ENCODE measurements at regions not wholly inside any gene's neighbourhood (a gene's known extent, or its start where the extent isn't known, plus 50 kb on each side); places are given as distances from the start of the nearest gene placed in this dataset.
"Not testable (repeated sequence)": the region's sequence is repeated elsewhere in the genome, so short reads cannot be mapped to it uniquely, and the experiment has no call there.

DNA sequence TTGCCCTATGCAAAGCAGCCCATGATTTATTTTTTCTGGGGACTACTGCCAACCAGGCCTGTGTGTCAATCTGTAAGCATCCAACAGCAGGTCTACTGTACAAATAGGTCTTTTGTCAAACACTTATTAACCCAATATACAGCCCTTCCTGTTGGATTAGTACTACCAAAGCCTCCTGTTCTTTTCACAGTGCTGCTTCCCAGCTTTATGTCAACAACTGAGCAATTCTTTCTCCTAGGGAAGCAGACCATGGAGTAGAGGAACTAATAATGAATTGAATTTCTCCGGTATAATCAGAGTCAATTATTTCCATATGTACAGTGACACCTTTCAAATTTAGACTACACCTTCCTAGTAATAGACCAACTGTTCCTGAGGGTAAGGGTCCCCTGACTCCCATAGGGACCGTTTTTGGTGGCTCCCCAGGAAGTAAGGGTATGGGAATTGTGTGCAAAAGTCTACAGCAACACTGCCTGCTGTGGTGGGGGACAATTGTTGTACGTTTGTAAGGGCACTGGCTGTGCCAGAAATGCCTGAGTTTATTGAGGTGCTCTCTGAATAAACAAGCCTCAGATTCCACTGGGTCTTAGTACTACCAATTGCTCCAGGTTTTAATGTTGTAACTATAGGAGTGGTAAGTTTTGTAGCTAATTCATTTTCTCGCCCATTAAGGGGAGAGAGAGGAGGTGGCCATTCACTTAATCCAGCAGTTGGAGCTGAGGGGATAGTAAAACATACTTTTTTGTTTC, 286.1 kb upstream of the MTPN start:
- DNase-seq (ENCODE audit: low read depth, low spot score); H3K9me3 ChIP-seq (ENCODE audit: control insufficient read depth, insufficient read depth, low read depth, low read length); H3K4me3 ChIP-seq (ENCODE audit: low read depth in 2 of 2, low read length in 2 of 2); BruUV-seq (replicated peaks); POLR2A ChIA-PET; ATAC-seq; H3K36me3 ChIP-seq (ENCODE audit: control insufficient read depth, insufficient read depth, low read length); H3K27me3 ChIP-seq (ENCODE audit: control insufficient read depth, insufficient read depth, low read length); H3K27ac ChIP-seq (ENCODE audit: low read length); H3K4me1 ChIP-seq (ENCODE audit: control insufficient read depth, insufficient read depth, low read length); in situ Hi-C loops (cut with HindIII; ENCODE audit: low pct_unique_long_range_greater_than_20kb, low sequenced_read_pairs); CTCF ChIA-PET; intact Hi-C loops (cut with micrococcal nuclease; ENCODE audit: unreplicated experiment): not testable (repeated sequence)

- DNase-seq (ENCODE audit: low read depth, low spot score); H3K9me3 ChIP-seq (ENCODE audit: control insufficient read depth, insufficient read depth, low read depth, low read length); in situ Hi-C loops (cut with HindIII; ENCODE audit: low pct_unique_long_range_greater_than_20kb, low sequenced_read_pairs); BruUV-seq (replicated peaks); H3K36me3 ChIP-seq (ENCODE audit: control insufficient read depth, insufficient read depth, low read length); H3K27ac ChIP-seq (ENCODE audit: low read length); CTCF ChIA-PET; intact Hi-C loops (cut with micrococcal nuclease; ENCODE audit: unreplicated experiment); H3K4me1 ChIP-seq (ENCODE audit: control insufficient read depth, insufficient read depth, low read length); H3K27me3 ChIP-seq (ENCODE audit: control insufficient read depth, insufficient read depth, low read length); ATAC-seq; H3K4me3 ChIP-seq (ENCODE audit: low read depth in 2 of 2, low read length in 2 of 2); POLR2A ChIA-PET: not testable (repeated sequence)
Measured at GRCh38 chr7:136260591-136260990, 283.4 kb upstream of the MTPN start.

DNA sequence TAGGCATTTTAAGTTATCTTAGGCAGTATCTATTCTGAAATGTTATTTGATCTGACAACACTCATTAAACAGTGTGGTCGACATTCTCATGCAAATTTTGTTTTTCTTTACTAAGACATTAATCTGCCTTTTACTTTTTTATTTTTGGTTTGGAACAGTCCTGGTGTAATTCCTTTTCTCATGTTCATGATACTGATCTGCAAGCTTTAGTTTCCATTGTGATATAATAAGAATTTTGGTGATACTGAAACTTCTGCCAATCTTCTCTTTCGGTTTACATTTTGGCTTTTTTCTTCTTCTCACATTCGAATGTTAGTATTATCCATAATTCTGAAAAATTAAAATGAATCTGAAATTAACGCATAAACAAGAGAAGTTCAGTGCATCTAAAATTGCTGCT, 281.9 kb upstream of the MTPN start:
- DNase-seq (ENCODE audit: low read depth, low spot score) (no peak), ATAC-seq (no peak)
- ChIA-PET CTCF (no interaction called here), POLR2A (no interaction called here)
- no peaks in the 10 kb centered on the region for H3K9me3 ChIP-seq (ENCODE audit: control insufficient read depth, insufficient read depth, low read depth, low read length)
- H3K4me1 ChIP-seq (ENCODE audit: control insufficient read depth, insufficient read depth, low read length) = no peaks in the 10 kb centered on the region
- H3K27me3 ChIP-seq (ENCODE audit: control insufficient read depth, insufficient read depth, low read length) = no peaks in the 10 kb centered on the region
- H3K4me3 ChIP-seq (ENCODE audit: low read depth in 2 of 2, low read length in 2 of 2) = no peak overlapping the region
- H3K36me3 ChIP-seq (ENCODE audit: control insufficient read depth, insufficient read depth, low read length) = no peaks in the 10 kb centered on the region
- in situ Hi-C loops (cut with HindIII; ENCODE audit: low pct_unique_long_range_greater_than_20kb, low sequenced_read_pairs) (no loop called here), intact Hi-C loops (cut with micrococcal nuclease; ENCODE audit: unreplicated experiment) (no loop called here)
- TF ChIP-seq POLR2AphosphoS5 (IDR thresholded peaks at IDR 0.05; ENCODE audit: low read depth, low read length) (no peak), SIN3A (IDR thresholded peaks at IDR 0.05; ENCODE audit: borderline replicate concordance, insufficient read depth, low read depth, low read length) (no peak), TCF7L2 (IDR thresholded peaks at IDR 0.05; ENCODE audit: low read depth, low read length) (no peak)
- TF ChIP-seq, protein P1, sequence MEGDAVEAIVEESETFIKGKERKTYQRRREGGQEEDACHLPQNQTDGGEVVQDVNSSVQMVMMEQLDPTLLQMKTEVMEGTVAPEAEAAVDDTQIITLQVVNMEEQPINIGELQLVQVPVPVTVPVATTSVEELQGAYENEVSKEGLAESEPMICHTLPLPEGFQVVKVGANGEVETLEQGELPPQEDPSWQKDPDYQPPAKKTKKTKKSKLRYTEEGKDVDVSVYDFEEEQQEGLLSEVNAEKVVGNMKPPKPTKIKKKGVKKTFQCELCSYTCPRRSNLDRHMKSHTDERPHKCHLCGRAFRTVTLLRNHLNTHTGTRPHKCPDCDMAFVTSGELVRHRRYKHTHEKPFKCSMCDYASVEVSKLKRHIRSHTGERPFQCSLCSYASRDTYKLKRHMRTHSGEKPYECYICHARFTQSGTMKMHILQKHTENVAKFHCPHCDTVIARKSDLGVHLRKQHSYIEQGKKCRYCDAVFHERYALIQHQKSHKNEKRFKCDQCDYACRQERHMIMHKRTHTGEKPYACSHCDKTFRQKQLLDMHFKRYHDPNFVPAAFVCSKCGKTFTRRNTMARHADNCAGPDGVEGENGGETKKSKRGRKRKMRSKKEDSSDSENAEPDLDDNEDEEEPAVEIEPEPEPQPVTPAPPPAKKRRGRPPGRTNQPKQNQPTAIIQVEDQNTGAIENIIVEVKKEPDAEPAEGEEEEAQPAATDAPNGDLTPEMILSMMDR (IDR thresholded peaks at IDR 0.05) = no peak
- H3K27ac ChIP-seq (ENCODE audit: low read length) = no peak overlapping the region
- no TSS peak for BruUV-seq (replicated peaks)

- POLR2A ChIA-PET = interaction anchor here (0.6 kb wide), 1 partner anchor 555 kb away, joined by 5 read pairs; no protein-coding TSS in a partner anchor
- H3K4me3 ChIP-seq (ENCODE audit: low read depth in 2 of 2, low read length in 2 of 2) = no peak overlapping the region
- no peaks in the 10 kb centered on the region for H3K9me3 ChIP-seq (ENCODE audit: control insufficient read depth, insufficient read depth, low read depth, low read length)
- no TSS peak for BruUV-seq (replicated peaks)
- ATAC-seq = no peak
- no peaks in the 10 kb centered on the region for H3K27me3 ChIP-seq (ENCODE audit: control insufficient read depth, insufficient read depth, low read length)
- no peak overlapping the region for H3K27ac ChIP-seq (ENCODE audit: low read length)
- TF ChIP-seq SIN3A (IDR thresholded peaks at IDR 0.05; ENCODE audit: borderline replicate concordance, insufficient read depth, low read depth, low read length) = no peak
- TF ChIP-seq, protein P1 (IDR thresholded peaks at IDR 0.05) = no peak
- TF ChIP-seq, protein P2, sequence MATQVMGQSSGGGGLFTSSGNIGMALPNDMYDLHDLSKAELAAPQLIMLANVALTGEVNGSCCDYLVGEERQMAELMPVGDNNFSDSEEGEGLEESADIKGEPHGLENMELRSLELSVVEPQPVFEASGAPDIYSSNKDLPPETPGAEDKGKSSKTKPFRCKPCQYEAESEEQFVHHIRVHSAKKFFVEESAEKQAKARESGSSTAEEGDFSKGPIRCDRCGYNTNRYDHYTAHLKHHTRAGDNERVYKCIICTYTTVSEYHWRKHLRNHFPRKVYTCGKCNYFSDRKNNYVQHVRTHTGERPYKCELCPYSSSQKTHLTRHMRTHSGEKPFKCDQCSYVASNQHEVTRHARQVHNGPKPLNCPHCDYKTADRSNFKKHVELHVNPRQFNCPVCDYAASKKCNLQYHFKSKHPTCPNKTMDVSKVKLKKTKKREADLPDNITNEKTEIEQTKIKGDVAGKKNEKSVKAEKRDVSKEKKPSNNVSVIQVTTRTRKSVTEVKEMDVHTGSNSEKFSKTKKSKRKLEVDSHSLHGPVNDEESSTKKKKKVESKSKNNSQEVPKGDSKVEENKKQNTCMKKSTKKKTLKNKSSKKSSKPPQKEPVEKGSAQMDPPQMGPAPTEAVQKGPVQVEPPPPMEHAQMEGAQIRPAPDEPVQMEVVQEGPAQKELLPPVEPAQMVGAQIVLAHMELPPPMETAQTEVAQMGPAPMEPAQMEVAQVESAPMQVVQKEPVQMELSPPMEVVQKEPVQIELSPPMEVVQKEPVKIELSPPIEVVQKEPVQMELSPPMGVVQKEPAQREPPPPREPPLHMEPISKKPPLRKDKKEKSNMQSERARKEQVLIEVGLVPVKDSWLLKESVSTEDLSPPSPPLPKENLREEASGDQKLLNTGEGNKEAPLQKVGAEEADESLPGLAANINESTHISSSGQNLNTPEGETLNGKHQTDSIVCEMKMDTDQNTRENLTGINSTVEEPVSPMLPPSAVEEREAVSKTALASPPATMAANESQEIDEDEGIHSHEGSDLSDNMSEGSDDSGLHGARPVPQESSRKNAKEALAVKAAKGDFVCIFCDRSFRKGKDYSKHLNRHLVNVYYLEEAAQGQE (IDR thresholded peaks at IDR 0.05; ENCODE audit: insufficient read depth in 1 of 2, low read depth in 2 of 2, low read length in 1 of 2) = no peak
- intact Hi-C loops (cut with micrococcal nuclease; ENCODE audit: unreplicated experiment) = no loop called here
- CTCF ChIA-PET = no interaction called here
- in situ Hi-C loops (cut with HindIII; ENCODE audit: low pct_unique_long_range_greater_than_20kb, low sequenced_read_pairs) = no loop called here
- H3K4me1 ChIP-seq (ENCODE audit: control insufficient read depth, insufficient read depth, low read length) = no peaks in the 10 kb centered on the region
- DNase-seq (ENCODE audit: low read depth, low spot score) = no peak
- H3K36me3 ChIP-seq (ENCODE audit: control insufficient read depth, insufficient read depth, low read length) = no peaks in the 10 kb centered on the region
Measured at GRCh38 chr7:136256491-136256890, 279.3 kb upstream of the MTPN start.

Measured in Panc1 (cell line).